HG02763 (cell line): ENCODE measurements at regions not wholly inside any gene's neighbourhood (a gene's known extent, or its start where the extent isn't known, plus 50 kb on each side); places are given as distances from the start of the nearest gene placed in this dataset.
"Not testable (repeated sequence)": the region's sequence is repeated elsewhere in the genome, so short reads cannot be mapped to it uniquely, and the experiment has no call there.

Source experiments
- ATAC-seq: cut with Tn5 transposase; IDR thresholded peaks from one replicate; pipeline ENCODE4 v1.9.1; 2021; ENCODE audit warnings: mild to moderate bottlenecking, moderate library complexity; ENCODE audit not compliant: unreplicated experiment

DNA sequence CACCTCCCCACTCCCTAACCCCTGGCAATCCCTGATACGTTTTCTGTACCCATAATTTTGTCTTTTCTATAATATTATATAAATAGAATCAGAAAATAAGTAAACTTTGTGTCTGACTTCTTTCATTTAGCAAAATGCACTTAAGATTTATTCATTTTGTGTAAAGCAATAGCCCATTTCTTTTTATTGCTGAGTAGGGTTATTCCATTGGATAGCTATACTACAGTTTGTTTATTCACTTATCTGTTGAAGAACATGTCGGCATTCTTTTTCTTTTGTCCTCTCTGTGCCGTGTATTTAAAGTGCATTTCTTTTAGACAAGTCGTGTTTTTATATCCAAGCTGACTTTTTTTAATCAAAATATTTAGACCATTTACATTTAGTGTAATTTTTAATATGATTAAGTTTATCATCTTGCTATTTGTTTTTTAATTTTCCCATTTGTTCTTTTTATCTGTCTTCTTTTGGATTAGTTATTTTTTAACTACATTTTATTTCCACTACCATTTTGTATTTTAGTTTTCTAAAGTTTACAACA, 176.4 kb upstream of the TSHZ3 start:
- no peak for ATAC-seq

DNA sequence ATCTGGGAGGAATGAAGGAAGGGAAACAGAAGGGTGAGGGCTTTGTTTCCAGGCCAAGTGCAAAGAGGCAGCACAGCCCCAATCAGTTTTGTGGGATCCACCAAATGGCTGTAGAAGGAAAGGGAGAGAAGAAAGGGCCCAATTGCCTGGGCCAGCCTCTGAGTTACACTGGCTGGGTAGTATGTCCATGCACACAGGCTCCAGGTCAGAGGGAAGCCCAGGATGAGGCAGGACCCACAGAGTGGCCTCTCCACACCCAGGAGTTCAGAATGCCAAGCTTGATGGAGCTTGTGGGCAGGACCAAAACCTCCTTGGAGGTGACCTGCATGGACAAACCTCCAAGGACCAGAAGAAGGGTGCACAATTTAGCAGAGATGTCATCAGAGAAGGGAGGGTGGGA, 178.2 kb upstream of the TSHZ3 start:
- no peak for ATAC-seq

DNA sequence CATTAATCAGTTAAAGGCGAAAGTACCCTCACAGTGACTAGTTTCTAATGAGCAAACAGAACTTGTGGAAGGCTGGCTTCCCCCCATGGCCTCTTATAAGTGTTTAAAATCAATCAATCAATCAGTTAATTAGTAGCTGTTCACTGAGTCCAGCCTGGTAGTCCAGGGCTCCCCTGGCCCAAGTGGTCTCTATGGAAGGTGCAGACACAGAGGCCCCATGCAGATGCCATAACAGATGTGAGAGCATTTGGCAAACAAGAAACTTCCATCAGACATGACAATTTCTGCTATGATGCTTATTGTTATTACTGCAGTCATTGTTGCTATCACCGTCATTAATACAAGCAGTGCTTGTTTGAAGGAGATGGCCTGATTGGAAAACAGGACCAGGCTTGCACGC, 179.0 kb upstream of the TSHZ3 start:
- no peak for ATAC-seq

DNA sequence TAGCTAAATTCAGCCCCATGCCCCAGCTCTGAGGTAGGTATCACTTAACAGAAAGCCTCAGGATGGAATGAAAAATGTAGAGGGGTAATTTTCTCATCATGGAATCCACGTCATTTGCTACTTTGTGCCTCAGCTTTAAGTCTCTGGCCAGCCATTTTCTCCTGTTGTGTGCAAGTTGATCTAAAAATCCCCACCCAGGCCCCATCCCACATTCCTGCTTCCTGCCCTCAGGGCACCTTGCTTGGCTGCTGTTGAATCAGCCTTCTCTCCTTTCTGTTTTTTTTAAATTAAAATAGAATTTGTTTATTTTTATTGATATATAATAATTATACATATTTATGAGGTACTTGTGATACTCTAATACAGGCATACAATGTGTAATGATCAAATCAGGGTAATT, 179.9 kb upstream of the TSHZ3 start:
- ATAC-seq = no peak

DNA sequence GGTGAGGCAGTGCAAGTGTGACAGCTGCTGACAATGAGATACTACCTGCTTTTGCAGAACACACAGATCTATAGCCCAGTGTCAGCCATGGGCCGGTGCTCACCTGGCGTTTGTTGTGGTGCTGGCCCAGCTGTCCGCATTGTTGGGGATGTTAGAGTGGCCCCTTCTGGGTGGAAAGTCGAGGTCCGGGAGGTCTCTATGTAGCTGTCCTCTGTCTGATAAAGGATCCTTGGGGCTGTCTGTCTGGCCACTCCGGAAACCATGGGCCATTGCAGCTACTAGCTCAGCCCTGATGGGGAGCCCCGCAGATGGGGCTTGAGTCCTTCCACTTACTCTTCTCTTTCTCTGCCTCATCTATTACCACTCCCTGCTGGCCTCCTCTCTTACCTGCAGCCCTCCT, 181.5 kb upstream of the TSHZ3 start:
- ATAC-seq = no peak

DNA sequence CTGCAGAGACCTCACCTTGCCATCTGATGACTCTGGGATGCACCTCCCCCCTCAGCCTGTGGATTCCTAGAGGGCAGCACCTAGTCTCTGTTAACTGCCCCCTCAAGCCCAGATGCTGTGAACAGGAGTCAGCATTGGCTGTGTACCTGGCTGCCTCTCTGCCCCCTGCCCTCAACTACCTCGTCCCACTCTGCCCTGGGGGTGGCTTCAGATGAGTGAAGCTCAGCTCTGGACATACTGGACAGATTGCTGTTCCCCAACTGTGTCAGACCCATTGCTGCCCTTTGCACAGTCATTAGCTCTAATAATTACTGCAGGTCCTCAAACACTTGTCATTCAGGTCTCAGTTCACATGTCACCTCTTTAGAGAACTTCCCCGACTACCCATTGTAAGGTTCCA, 182.1 kb upstream of the TSHZ3 start:
- ATAC-seq = no peak

DNA sequence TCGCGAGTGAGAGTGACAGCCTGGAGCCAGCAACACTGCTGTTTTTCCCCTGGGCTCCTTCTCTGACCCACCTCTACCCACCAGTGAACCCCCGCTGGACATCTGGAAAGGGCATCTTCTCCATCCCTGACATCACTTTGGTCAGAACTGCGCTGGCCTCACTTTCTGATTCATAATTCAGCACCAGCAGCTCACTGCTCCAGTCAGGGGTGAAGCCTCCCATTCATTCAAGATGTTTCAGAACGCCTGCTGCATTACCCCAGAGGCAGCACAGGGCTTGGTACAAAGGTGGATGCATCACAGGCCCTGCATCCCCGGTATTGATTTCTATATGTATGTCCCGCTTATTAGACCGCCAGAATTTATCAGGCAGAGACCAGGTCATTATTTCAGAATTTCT, 182.8 kb upstream of the TSHZ3 start:
- ATAC-seq = no peak

DNA sequence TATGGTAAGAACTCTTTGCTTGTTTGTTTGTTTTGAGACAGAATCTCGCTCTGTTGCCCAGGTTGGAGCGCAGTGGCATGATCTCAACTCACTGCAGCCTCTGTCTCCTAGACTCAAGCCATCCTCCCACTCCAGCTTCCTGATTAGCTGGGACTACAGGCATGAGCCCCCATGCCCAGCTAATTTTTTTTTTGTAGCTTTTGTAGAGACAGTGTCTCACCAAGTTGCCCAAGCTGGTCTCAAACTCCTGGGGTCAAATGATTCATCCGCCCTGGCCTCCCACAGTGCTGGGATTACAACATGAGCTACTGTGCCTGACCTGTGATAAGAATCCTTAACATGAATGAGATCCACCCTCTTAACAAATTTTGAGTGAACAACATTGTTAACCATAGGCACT, 183.9 kb upstream of the TSHZ3 start:
- no peak for ATAC-seq

DNA sequence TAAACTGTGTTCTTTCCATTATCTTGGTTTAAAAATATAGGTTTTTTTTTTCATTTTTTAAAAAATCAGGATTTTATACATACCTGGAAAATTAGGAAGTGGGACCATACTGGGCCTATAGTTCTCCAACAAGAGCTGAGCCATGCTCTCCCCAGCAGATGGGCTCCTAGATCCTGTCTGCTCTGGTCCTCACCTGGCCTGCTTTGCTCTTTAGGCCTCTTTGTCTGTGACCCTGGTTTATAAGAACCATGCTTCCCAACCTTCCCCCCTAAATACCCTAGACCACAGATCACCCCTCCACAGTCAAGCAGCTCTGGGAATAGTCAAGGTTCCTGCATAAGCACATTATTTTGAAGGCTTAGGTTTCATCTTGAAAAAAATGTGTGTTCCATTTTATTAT, 185.0 kb upstream of the TSHZ3 start:
- ATAC-seq = no peak

DNA sequence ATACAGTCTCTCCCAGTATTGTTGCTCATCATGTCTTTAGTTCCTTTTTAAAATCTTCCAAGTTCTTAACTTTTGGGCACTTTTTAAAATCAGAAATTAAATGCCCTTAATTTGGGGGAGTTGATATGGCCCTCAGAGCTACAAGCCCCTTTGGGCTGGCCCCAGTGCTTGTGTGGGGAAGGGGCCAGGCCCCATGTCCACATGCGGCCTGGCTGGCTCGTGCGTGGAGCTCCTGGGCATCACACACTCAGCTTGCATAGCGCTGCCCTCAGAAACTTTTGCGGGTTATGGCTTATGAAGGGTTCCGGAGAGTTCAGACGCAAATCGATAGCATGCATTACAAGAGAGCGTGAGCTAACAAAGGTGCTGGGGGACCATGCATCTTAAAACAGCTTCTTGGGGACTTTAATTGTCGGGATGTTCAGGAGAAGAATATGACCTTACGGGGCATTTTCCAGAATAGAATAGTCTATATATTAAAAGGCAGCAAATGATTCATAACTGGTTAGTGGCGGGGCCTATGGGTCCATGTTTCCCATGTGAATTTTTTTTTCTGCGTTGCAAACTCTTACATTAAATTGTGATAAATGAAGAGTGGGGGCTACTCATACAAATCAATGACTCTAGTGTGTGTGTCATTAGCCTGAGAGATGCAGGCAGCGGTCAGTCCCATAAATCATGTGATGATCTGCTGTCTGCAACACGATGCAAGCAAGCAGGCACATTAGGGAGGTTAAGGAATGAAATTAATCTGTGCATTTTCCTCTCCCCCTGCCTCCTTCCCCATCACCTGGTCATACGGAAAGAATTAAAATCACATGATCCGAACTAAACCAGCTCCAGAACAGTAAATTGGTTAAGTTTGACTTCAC, 185.8 kb upstream of the TSHZ3 start:
- ATAC-seq = no peak

DNA sequence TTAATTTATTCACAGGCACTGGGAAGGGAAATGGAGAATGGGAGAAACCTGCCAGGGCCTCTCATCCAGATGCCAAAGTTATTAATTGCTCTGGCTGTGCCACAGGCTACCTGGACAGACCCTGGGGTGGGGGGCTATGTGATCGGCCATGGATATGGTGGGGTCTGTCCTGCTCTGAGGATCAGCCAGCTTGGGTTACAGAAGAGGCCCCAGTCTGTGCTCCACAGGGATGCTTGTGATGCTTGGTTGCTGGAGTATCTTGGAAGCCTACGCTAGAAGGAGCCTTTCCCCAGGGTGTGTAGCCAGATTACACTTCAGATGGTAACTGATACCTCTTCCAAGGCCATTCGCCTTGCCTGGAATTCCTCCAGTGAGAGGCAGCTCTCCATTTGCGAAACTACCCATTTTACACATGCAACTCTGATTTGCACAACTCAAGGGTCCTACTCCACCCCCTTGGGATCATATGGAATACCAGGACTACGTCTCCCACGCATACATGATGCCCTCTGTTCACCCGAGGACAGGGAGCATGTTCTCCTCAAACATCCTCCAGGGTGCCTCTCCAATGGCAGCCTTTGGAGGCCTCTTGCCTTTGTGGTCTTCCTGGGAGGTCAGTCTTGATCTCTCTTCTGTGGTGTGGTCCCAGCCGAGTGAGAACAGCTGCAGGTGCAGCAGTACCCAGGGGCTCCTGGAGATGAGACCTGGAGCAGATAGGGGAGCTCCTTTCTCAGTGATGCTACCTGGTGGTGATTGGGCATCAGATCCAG, 186.6 kb upstream of the TSHZ3 start:
- no peak for ATAC-seq

DNA sequence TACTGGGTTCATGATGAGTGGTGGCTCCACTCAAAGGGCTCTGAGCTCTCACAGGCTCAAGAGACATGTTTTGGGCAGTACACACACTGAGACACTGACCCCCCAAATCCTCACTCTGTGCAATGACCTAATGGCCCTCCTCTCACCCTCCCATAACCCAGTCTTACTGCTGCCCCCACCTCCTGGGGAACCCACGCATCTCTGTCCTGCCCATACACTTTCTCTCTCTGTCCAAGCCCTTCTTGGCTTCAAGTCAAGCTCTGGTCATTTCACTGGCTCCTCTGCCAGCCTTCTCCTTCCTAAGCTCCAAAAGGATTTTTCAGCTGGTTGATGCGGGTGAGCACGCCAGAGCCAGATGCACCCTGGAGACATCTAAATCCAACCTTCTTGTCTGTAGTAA, 187.9 kb upstream of the TSHZ3 start:
- ATAC-seq = no peak

DNA sequence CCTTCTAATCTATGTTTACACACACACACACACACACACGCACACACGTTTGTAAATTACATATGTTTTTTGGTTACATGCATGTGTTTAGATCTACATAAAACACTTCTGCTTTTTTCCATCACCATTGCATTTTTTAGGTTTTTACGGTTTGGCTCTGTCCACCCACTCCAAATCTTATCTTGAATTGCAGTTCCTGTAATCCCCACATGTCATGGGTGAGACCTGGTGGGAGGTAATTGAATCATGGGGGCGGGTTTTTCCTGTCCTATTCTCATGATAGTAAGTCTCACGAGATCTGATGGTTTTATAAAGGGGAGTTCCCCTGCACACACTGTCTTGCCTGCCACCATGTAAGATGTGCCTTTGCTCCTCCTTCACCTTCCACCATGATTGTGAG, 188.7 kb upstream of the TSHZ3 start:
- not testable (repeated sequence) for ATAC-seq

DNA sequence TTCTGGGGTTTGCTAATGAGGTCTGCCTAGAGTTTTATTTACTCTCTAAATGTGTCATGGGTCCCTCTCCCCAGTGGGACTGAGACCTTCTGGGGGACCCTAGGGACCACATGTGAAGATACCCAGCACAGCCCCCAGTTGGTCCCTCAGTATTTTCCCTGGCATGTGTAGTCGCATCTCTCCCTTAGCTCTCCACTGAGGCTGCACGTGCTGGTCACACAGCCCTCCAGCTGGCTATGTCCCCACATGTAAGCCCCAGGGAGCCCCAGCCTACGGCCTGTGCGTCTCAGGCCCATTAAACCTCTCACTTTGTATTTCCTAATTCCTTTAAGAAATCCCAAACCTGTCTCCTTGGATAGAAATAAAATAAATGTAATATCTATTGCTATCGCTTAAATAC, 189.6 kb upstream of the TSHZ3 start:
- no peak for ATAC-seq

DNA sequence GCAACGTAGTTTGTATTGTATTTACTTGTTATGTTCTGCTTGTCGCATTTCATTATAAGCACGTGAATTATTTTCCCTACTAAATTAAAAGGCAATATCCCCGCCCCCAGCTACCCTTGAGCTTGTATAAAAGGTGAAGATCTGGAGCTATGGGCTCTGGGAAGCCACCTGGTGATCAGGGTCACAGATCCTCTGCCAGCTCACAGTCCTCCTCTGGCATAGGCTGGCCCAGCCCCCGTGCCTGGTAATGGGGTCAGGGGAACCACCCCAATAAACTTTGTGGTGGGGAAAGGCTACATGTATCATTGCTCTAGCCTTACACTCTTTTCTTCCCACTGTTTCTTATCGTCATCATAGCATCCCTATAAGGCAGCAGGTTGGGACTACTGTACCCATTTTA, 190.2 kb upstream of the TSHZ3 start:
- ATAC-seq = no peak

DNA sequence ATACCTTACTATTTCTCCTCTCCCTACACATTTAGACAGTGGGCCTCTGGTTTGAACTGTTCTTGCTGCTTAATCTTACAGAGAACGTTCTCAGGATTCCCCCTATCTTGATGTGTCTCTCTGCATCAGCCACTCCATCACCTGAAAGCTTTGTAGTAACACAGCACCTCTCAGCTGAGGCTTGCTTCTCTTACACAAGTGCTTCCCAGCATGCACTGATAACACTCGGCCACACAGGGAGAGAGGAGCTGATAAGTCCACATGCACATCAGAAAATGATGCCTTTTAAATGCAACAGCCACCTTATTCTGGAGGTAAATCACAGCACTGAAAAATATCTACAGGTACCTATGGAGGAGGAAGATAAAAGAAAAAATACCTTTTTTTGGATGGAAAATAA, 192.2 kb upstream of the TSHZ3 start:
- no peak for ATAC-seq

DNA sequence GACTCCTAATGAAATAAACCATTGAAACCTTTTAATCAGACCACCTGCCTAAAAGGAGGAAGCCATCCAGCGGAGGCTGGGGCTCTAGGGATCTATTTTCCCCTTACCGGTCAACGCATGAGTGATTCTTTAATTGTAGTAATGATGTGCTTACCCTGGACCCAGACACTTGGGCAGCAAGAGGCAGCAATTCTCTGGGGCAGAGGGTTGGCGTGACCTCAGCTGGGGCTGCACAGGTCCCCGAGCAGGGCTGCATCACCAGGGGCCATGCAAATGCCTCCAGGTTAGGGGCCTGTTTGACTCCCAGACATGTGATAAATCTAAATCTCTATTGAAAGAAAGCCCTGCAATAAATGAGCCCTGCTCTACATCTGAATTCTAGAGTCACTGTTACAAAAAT, 194.2 kb upstream of the TSHZ3 start:
- no peak for ATAC-seq

DNA sequence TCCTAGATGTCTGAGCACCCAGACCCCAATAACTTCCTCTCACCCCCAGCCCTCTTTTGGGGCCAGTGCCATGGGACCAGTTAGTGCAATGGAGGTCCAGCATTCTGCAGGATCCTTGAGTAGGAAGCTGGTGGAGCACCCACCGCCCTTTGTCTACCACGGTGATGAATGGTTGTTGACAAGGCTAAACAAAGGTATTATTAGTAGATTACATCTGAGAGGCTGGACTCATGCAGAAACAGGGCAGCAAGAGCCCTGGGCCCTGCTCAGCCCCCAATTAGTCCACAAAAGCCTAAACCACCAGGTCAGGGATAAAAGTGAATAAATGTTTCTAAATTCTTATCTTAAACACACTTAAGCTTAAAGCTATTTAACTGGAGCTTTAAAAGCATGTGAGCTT, 196.5 kb upstream of the TSHZ3 start:
- ATAC-seq = no peak

DNA sequence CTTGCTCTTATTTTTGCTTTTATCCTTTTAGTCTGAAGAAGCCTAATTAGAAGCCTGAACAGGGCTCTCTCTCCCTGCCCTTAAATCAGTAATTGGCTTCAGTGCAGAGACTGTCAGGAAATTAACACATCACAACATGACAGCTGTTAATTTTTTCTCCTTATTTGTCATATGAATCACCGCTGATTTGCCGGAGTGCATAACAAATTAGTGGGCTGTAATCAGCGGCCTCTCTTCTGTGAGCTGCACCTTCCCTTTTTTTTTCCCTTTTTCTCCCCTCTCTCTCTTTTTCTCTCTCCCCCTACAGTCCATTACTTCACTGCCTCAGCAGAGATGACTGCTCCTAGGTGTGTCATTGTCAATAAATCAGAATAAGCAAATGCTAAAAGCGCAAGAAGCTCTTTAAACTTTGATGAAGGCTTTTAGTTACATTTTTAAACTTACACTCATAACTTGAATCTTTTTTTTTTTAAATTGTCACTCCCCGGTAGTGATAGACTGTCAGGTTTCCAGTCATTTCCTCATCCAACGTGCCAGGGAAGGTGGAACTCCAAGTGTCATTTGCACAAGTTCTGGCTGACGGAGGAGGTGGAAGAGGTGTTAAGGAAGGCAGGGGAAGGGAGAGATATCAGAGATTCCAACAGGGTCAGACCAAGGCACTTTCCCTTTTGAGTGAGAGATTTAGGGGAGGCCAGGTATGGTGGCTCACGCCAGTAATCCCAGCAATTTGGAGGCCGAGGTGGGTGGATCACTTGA, 197.1 kb upstream of the TSHZ3 start:
- ATAC-seq = no peak

DNA sequence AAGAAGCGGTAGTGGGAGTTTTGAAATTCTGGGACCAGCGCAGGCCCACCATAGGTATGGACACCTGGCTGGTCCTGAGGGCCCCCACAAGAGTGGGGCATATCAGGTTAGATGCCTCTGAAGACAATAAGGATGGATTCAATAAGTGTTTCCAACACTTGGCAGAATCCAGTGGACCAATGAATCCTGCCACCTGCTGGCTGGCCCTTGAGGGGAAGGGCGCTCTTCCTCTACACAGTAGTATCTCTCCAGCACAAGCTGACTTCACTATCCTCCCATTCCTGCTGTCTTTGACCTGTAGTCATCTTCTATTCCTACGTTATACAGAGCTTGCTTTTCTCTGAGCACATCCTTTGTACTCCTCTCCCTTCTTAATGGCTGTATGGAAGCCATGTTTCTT, 199.7 kb upstream of the TSHZ3 start:
- ATAC-seq = no peak

DNA sequence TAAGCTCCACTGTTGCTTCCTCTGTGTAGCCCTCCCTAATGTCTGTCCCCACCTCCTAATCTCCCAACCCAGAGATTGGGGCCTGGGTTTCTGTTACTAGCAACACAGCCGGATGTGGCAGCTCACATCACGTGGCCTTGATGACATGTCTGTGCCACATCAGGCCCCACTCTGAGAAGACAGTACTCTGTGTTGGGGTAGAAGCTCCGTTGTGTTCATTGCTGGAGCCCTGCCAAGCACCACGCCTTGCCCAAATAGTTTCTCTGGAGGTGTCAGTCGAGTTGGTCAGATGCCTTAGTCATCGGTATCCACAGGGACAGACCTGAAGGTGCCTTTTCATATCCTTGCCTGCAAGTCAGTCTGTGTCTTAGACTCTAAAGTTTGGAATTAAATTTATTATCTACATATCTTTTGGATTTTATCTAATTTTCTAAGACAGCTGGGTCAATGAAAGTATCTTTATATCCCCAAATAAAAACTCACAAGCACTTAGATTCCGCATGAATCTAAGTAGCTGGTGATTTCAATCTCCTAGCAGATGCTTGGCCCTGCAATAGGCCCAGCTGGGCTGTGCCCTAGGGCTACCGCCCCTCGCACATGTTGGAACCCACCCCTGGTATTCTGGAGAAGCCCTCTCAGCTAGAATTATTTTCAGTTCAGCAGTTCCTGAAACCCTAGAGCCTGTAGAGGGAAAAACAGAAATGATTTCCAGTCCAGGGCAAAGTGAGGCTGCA, 204.0 kb upstream of the TSHZ3 start:
- ATAC-seq = no peak
